ENCODE measurements at regions not wholly inside any gene's neighbourhood (a gene's known extent, or its start where the extent isn't known, plus 50 kb on each side); places are given as distances from the start of the nearest gene placed in this dataset.

GRCh38 chr6:2434116-2434515 lies 188.7 kb upstream of the GMDS start (continued):
- TF ChIP-seq EZH2 (IDR thresholded peaks at IDR 0.05) = no peak

GRCh38 chr6:2433711-2434110 lies 188.3 kb upstream of the GMDS start:
- ChIA-PET RAD21 (ENCODE audit: low non-redundant PET in 1 of 2, low total read pairs in 2 of 2, uncharacterized antibody in 2 of 2, unreplicated experiment in 2 of 2) (no interaction called here), POLR2A (no interaction called here), CTCF (no interaction called here)
- H3K4me2 ChIP-seq (ENCODE audit: low read length) = peak overlapping the region; percentile 76
- H3K9me2 ChIP-seq (ENCODE audit: insufficient read depth) = no peaks in the 10 kb centered on the region
- H3K36me3 ChIP-seq (ENCODE audit: control insufficient read depth in 1 of 2, insufficient read depth in 2 of 2, low read length in 2 of 2) = no peaks in the 10 kb centered on the region
- intact Hi-C loops (cut with micrococcal nuclease) = no loop called here
- no peak for DNase-seq (ENCODE audit: low read depth, low spot score)
- peak overlapping the region in 1 of 2 experiments; percentile 31; a peak in 1 of 4 replicates for H3K4me3 ChIP-seq (replicated peaks in 1 of 2; ENCODE audit: low read depth in 1 of 2, low read length in 2 of 2)
- H3K9me3 ChIP-seq (ENCODE audit: control insufficient read depth in 1 of 2, insufficient read depth in 1 of 2, low read depth in 1 of 2, low read length in 2 of 2) = no peaks in the 10 kb centered on the region
- peaks cover 12 to 50% of the 10 kb centered on the region in 2 experiments for H3K4me1 ChIP-seq (ENCODE audit: control insufficient read depth in 1 of 2, insufficient read depth in 2 of 2, low read length in 2 of 2)
- no peaks in the 10 kb centered on the region for H3K27me3 ChIP-seq (ENCODE audit: insufficient read depth, low read length)
- no peaks in the 10 kb centered on the region for H3K79me2 ChIP-seq (ENCODE audit: insufficient read depth, low read length)
- H3K9ac ChIP-seq (ENCODE audit: low read length) = peak overlapping the region; percentile 51
- ATAC-seq = peak; percentile 48
- H4K20me1 ChIP-seq (ENCODE audit: insufficient read depth) = no peaks in the 10 kb centered on the region
- peak overlapping the region; percentile 7 for H2AFZ ChIP-seq (ENCODE audit: low read depth, low read length, poor library complexity, severe bottlenecking)
- H3K27ac ChIP-seq (ENCODE audit: low read depth, low read length) = peak overlapping the region; percentile 32; the same call in 1 of the 2 replicates
- no TSS peak for BruUV-seq (replicated peaks)
- TF ChIP-seq YY1 (IDR thresholded peaks at IDR 0.05; ENCODE audit: extremely low read depth, insufficient replicate concordance, low read depth, low read length) (no peak), RAD21 (IDR thresholded peaks at IDR 0.05; ENCODE audit: low read depth) (no peak), ZFX (IDR thresholded peaks at IDR 0.05) (no peak), ATF3 (IDR thresholded peaks at IDR 0.05) (no peak), ELF1 (IDR thresholded peaks at IDR 0.05; ENCODE audit: borderline replicate concordance, low read depth) (no peak), MAX (IDR thresholded peaks at IDR 0.05) (no peak), CTCF (IDR thresholded peaks at IDR 0.05 in 2 of 3, conservative IDR thresholded peaks at IDR 0.05 in 1 of 3; ENCODE audit: borderline replicate concordance in 1 of 3, insufficient read depth in 1 of 3, low read depth in 2 of 3, low read length in 2 of 3) (no peak), SIN3A (IDR thresholded peaks at IDR 0.05; ENCODE audit: low read depth) (no peak), POLR2AphosphoS5 (IDR thresholded peaks at IDR 0.05; ENCODE audit: low read depth, low read length) (no peak), SRF (IDR thresholded peaks at IDR 0.05; ENCODE audit: low read depth) (no peak), ZBTB33 (IDR thresholded peaks at IDR 0.05; ENCODE audit: extremely low read depth, insufficient replicate concordance, low read length) (no peak), JUND (IDR thresholded peaks at IDR 0.05) (no peak), POLR2A (IDR thresholded peaks at IDR 0.05; ENCODE audit: borderline replicate concordance, extremely low read depth, insufficient read depth, insufficient read length) (no peak), EGR1 (IDR thresholded peaks at IDR 0.05; ENCODE audit: low read depth) (no peak), CEBPB (IDR thresholded peaks at IDR 0.05; ENCODE audit: low read depth) (no peak), TCF7L2 (IDR thresholded peaks at IDR 0.05; ENCODE audit: borderline replicate concordance, extremely low read depth, insufficient read depth, insufficient read length) (no peak), SP1 (IDR thresholded peaks at IDR 0.05; ENCODE audit: low read depth) (no peak), FOSL1 (IDR thresholded peaks at IDR 0.05; ENCODE audit: low read depth) (no peak)

Measured in HCT116 (cell line).